ENCODE measurements at regions not wholly inside any gene's neighbourhood (a gene's known extent, or its start where the extent isn't known, plus 50 kb on each side); places are given as distances from the start of the nearest gene placed in this dataset.

DNA sequence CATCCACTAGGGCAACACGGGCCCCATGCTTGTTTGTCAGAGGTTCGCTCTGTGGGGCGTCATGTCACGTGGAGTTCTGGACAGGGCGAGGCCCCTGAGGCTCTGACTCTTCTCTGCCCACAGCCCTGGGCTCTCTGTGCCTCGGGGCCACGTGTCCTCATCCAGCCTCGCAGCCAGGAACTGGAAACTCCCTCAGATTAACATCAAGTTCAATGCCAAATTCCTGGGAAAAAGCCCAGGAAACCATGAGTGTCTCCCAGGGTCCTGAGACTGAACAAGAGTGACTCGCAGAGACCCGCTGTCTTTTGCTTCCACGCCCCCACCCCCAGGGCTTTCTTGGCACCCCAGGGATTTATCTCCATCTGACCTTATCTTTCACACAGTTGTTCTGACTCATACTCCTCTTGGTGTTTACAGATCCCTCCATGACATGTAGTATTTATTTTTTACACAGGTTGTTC is 174.0 kb upstream of the PIEZO2 start:
- Histone ChIP-seq H3K4me3 (ENCODE audit: low read depth, low read length, poor library complexity, severe bottlenecking) (no peak overlapping the region), H3K79me2 (ENCODE audit: insufficient read depth, low read length) (no peaks in the 10 kb centered on the region), H4K20me1 (ENCODE audit: insufficient read depth, low read length) (no peaks in the 10 kb centered on the region), H3F3A (ENCODE audit: insufficient read depth, low read length) (no peaks in the 10 kb centered on the region), H3K9ac (ENCODE audit: low read length) (no peak overlapping the region), H3K27me3 (ENCODE audit: insufficient read depth, low read length) (no peaks in the 10 kb centered on the region), H3K4me2 (ENCODE audit: low read length) (no peak overlapping the region), H2AFZ (ENCODE audit: low read length) (no peak overlapping the region), H3K4me1 (ENCODE audit: insufficient read depth, low read length, severe bottlenecking) (no peaks in the 10 kb centered on the region), H3K27ac (ENCODE audit: low read depth, low read length, poor library complexity, severe bottlenecking) (no peak overlapping the region), H3K9me2 (ENCODE audit: low read depth, low read length) (no peaks in the 10 kb centered on the region), H3K36me3 (ENCODE audit: insufficient read depth, low read length) (no peaks in the 10 kb centered on the region), H3K9me3 (ENCODE audit: low read length) (no peaks in the 10 kb centered on the region)
- TF ChIP-seq EZH2 (IDR thresholded peaks at IDR 0.05; ENCODE audit: borderline replicate concordance, low read length) = no peak
- TF ChIP-seq, protein P1, sequence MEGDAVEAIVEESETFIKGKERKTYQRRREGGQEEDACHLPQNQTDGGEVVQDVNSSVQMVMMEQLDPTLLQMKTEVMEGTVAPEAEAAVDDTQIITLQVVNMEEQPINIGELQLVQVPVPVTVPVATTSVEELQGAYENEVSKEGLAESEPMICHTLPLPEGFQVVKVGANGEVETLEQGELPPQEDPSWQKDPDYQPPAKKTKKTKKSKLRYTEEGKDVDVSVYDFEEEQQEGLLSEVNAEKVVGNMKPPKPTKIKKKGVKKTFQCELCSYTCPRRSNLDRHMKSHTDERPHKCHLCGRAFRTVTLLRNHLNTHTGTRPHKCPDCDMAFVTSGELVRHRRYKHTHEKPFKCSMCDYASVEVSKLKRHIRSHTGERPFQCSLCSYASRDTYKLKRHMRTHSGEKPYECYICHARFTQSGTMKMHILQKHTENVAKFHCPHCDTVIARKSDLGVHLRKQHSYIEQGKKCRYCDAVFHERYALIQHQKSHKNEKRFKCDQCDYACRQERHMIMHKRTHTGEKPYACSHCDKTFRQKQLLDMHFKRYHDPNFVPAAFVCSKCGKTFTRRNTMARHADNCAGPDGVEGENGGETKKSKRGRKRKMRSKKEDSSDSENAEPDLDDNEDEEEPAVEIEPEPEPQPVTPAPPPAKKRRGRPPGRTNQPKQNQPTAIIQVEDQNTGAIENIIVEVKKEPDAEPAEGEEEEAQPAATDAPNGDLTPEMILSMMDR (IDR thresholded peaks at IDR 0.05; ENCODE audit: low read length) = no peak

DNA sequence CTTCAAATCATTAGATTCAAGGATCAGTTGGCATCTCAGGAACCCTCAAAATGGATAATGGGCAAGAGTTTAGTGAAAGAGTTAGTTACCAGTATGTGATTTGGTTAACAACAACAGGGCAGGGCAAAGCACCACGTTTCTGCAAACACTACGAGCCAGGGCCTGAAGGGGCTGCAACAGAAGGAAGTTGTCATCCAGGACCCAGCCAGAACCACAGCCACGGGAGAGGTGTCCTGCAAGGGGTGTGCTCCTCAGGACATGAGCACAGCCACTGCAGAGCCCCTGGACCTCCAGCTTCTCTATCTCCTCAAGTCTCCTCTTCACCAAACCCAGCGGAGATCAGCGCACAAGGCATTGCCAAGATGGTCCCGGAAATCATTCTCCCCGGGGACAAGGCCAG is 173.3 kb upstream of the PIEZO2 start:
- no peak overlapping the region for H3K4me3 ChIP-seq (ENCODE audit: low read depth, low read length, poor library complexity, severe bottlenecking)
- H3F3A ChIP-seq (ENCODE audit: insufficient read depth, low read length) = no peaks in the 10 kb centered on the region

DNA sequence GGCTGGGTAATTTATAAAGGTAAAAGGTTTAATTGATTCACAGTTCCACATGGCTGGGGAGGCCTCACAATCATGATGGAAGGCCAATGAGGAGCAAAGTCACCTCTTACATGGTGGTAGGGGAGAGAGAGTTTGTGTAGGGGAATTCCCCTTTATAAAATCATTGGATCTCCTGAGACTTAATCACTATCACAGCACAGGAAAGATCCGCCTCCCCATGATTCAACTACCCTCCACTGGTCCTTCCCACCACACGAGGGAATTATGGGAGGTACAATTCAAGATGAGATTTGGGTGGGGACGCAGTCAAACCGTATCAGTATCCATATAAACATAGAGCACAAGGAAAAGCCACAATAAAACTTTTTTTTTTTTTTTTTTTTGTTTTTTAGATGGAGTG is 172.6 kb upstream of the PIEZO2 start:
- no peak overlapping the region for H3K27ac ChIP-seq (ENCODE audit: low read depth, low read length, poor library complexity, severe bottlenecking)
- H4K20me1 ChIP-seq (ENCODE audit: insufficient read depth, low read length) = no peaks in the 10 kb centered on the region
- no peaks in the 10 kb centered on the region for H3K9me3 ChIP-seq (ENCODE audit: low read length)
- H2AFZ ChIP-seq (ENCODE audit: low read length) = no peak overlapping the region
- H3K27me3 ChIP-seq (ENCODE audit: insufficient read depth, low read length) = no peaks in the 10 kb centered on the region
- H3F3A ChIP-seq (ENCODE audit: insufficient read depth, low read length) = no peaks in the 10 kb centered on the region
- H3K79me2 ChIP-seq (ENCODE audit: insufficient read depth, low read length) = no peaks in the 10 kb centered on the region
- no peak overlapping the region for H3K9ac ChIP-seq (ENCODE audit: low read length)
- no peaks in the 10 kb centered on the region for H3K36me3 ChIP-seq (ENCODE audit: insufficient read depth, low read length)
- no peak overlapping the region for H3K4me3 ChIP-seq (ENCODE audit: low read depth, low read length, poor library complexity, severe bottlenecking)
- no peaks in the 10 kb centered on the region for H3K4me1 ChIP-seq (ENCODE audit: insufficient read depth, low read length, severe bottlenecking)
- no peak for TF ChIP-seq EZH2 (IDR thresholded peaks at IDR 0.05; ENCODE audit: borderline replicate concordance, low read length)
- TF ChIP-seq, protein P1 (IDR thresholded peaks at IDR 0.05; ENCODE audit: low read length) = no peak
- H3K9me2 ChIP-seq (ENCODE audit: low read depth, low read length) = no peaks in the 10 kb centered on the region
- H3K4me2 ChIP-seq (ENCODE audit: low read length) = no peak overlapping the region

More for the DNA sequence above, 173.3 kb upstream of the PIEZO2 start:
- TF ChIP-seq, protein P1 (IDR thresholded peaks at IDR 0.05; ENCODE audit: low read length) = no peak
- no peak for TF ChIP-seq EZH2 (IDR thresholded peaks at IDR 0.05; ENCODE audit: borderline replicate concordance, low read length)
- Histone ChIP-seq H3K9me3 (ENCODE audit: low read length) (no peaks in the 10 kb centered on the region), H3K36me3 (ENCODE audit: insufficient read depth, low read length) (no peaks in the 10 kb centered on the region), H2AFZ (ENCODE audit: low read length) (no peak overlapping the region), H3K4me2 (ENCODE audit: low read length) (no peak overlapping the region), H3K9me2 (ENCODE audit: low read depth, low read length) (no peaks in the 10 kb centered on the region), H3K27me3 (ENCODE audit: insufficient read depth, low read length) (no peaks in the 10 kb centered on the region), H3K9ac (ENCODE audit: low read length) (no peak overlapping the region), H3K27ac (ENCODE audit: low read depth, low read length, poor library complexity, severe bottlenecking) (no peak overlapping the region), H3K79me2 (ENCODE audit: insufficient read depth, low read length) (no peaks in the 10 kb centered on the region), H3K4me1 (ENCODE audit: insufficient read depth, low read length, severe bottlenecking) (no peaks in the 10 kb centered on the region), H4K20me1 (ENCODE audit: insufficient read depth, low read length) (no peaks in the 10 kb centered on the region)
